Liver (tissue), 8 donors: ENCODE measurements at regions not wholly inside any gene's neighbourhood (a gene's known extent, or its start where the extent isn't known, plus 50 kb on each side); places are given as distances from the start of the nearest gene placed in this dataset.
A peak's percentile ranks its signal among the peaks of the same experiment; 100 is the strongest.

Experiments used
- DNase-seq: peaks from one replicate; pipeline ENCODE4 v3.0.0-alpha.2; 2017; ENCODE audit warnings: low spot score
- H3K27ac ChIP-seq, 2 donors: one replicate each; pipeline ENCODE4 v1.7.0; 2013; ENCODE audit warnings: inconsistent platforms in 2 of 2, low read length in 2 of 2, control low read depth in 1 of 2, low read depth in 1 of 2, mild to moderate bottlenecking in 1 of 2
- H3K27me3 ChIP-seq, 4 donors: one replicate each; pipeline versions ENCODE4 v1.6.1 to v1.7.0; 2013; ENCODE audit warnings: low read length in 3 of 4, inconsistent platforms in 1 of 4, mild to moderate bottlenecking in 1 of 4, moderate library complexity in 1 of 4; ENCODE audit not compliant: control insufficient read depth in 4 of 4, insufficient read depth in 4 of 4
- H3K36me3 ChIP-seq, 4 donors: one replicate each; pipeline versions ENCODE4 v1.6.1 to v1.7.0; 2013; ENCODE audit warnings: low read length in 3 of 4, mild to moderate bottlenecking in 3 of 4, low read depth in 1 of 4, moderate library complexity in 1 of 4; ENCODE audit not compliant: control insufficient read depth in 4 of 4, insufficient read depth in 3 of 4
- H3K4me1 ChIP-seq, 4 donors: one replicate each; pipeline versions ENCODE4 v1.6.1 to v1.7.0; 2013; ENCODE audit warnings: low read length in 3 of 4, mild to moderate bottlenecking in 3 of 4, moderate library complexity in 1 of 4; ENCODE audit not compliant: control insufficient read depth in 4 of 4, insufficient read depth in 4 of 4
- H3K4me3 ChIP-seq, 3 donors: one replicate each; pipeline versions ENCODE4 v1.6.1 to v1.7.0; 2013; ENCODE audit warnings: low read length in 3 of 3, control low read depth in 1 of 3, low read depth in 1 of 3, mild to moderate bottlenecking in 1 of 3
- H3K9ac ChIP-seq, 2 donors: one replicate each; pipeline ENCODE4 v1.7.0; 2013; ENCODE audit warnings: low read length in 2 of 2, mild to moderate bottlenecking in 2 of 2, moderate library complexity in 2 of 2, control low read depth in 1 of 2, low read depth in 1 of 2
- H3K9me3 ChIP-seq, 4 donors: one replicate each; pipeline versions ENCODE4 v1.6.1 to v1.7.0; 2013; ENCODE audit warnings: low read length in 3 of 4; ENCODE audit not compliant: control insufficient read depth in 4 of 4
- EGR1 ChIP-seq, 2 donors: IDR thresholded peaks; 2 replicates each; pipeline ENCODE4 v1.6.1; 2016 to 2018; ENCODE audit warnings: antibody characterized with exemption in 2 of 2, low read depth in 2 of 2
- FOXA2 ChIP-seq: IDR thresholded peaks from 2 replicates; pipeline ENCODE4 v1.6.1; 2016; ENCODE audit warnings: antibody characterized with exemption
- HNF4A ChIP-seq, 2 donors: conservative IDR thresholded peaks; 2 replicates each; pipeline ENCODE4 v1.6.1; 2016; ENCODE audit warnings: antibody characterized with exemption in 2 of 2, mild to moderate bottlenecking in 2 of 2
- HNF4G ChIP-seq: IDR thresholded peaks from 2 replicates; pipeline ENCODE4 v1.6.1; 2016; ENCODE audit warnings: antibody characterized with exemption
- JUND ChIP-seq, 2 donors: IDR thresholded peaks; 2 replicates each; pipeline ENCODE4 v1.6.1; 2016; ENCODE audit warnings: antibody characterized with exemption in 2 of 2
- NR2F2 ChIP-seq: IDR thresholded peaks from 2 replicates; pipeline ENCODE4 v1.6.1; 2016; ENCODE audit warnings: antibody characterized with exemption
- RAD21 ChIP-seq, 2 donors: IDR thresholded peaks; 2 replicates each; pipeline ENCODE4 v1.6.1; 2016; ENCODE audit warnings: antibody characterized with exemption in 2 of 2, mild to moderate bottlenecking in 2 of 2
- RXRA ChIP-seq, 2 donors: IDR thresholded peaks; 2 replicates each; pipeline ENCODE4 v1.6.1; 2017 to 2018; ENCODE audit warnings: antibody characterized with exemption in 2 of 2, mild to moderate bottlenecking in 1 of 2
- WGBS: extraction: QIAGEN DNeasy Blood & Tissue Kit; methylation state at CpG from one replicate; pipeline ENCODE4 v1.1.7; 2013; 5-methylcytosine and 5-hydroxymethylcytosine counted together
- TF ChIP-seq, protein P1 (sequence below): IDR thresholded peaks from 2 replicates; pipeline ENCODE4 v1.6.1; 2016; ENCODE audit warnings: antibody characterized with exemption, mild to moderate bottlenecking
- TF ChIP-seq, protein P2 (sequence below): fragments of 150-350 bp; IDR thresholded peaks from 2 replicates; pipeline ENCODE4 v1.5.1; 2017; ENCODE audit warnings: improper control_type of control experiment, low read depth, low read length; ENCODE audit not compliant: missing input control
- TF ChIP-seq, protein P3 (sequence below): IDR thresholded peaks from 2 replicates; pipeline ENCODE4 v1.6.1; 2016; ENCODE audit warnings: antibody characterized with exemption
- donor health status: healthy.
- donor health status: healthy.
- donor health status: healthy.
- donor health status: healthy.
- donor health status: healthy.

DNA sequence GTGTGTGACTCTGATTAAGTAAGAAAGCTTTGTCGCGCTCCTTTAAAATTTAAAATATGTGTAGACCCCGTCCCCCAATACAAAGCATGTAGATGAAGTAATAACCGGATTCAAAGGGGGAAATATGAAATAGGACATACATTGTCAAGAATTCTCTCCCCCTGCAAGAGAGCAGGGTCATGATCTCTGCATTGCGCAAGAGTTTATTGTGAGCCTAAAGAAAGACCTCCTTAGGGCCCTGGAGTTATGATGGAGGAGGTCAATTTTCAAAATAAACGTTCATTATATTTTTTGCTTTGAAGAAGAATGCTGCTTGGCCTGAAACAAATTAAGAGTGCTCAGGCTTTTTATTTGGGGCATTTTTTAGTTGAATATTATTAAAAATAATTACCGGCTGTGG is 235.0 kb downstream of the SHOX2 start:
- no peaks in the 10 kb centered on the region for H3K36me3 ChIP-seq
- TF ChIP-seq FOXA2 (no peak), NR2F2 (no peak), RAD21 (IDR thresholded peaks at IDR 0.05) (no peak), RXRA (IDR thresholded peaks at IDR 0.05) (no peak), HNF4G (no peak)
- TF ChIP-seq, protein P1, sequence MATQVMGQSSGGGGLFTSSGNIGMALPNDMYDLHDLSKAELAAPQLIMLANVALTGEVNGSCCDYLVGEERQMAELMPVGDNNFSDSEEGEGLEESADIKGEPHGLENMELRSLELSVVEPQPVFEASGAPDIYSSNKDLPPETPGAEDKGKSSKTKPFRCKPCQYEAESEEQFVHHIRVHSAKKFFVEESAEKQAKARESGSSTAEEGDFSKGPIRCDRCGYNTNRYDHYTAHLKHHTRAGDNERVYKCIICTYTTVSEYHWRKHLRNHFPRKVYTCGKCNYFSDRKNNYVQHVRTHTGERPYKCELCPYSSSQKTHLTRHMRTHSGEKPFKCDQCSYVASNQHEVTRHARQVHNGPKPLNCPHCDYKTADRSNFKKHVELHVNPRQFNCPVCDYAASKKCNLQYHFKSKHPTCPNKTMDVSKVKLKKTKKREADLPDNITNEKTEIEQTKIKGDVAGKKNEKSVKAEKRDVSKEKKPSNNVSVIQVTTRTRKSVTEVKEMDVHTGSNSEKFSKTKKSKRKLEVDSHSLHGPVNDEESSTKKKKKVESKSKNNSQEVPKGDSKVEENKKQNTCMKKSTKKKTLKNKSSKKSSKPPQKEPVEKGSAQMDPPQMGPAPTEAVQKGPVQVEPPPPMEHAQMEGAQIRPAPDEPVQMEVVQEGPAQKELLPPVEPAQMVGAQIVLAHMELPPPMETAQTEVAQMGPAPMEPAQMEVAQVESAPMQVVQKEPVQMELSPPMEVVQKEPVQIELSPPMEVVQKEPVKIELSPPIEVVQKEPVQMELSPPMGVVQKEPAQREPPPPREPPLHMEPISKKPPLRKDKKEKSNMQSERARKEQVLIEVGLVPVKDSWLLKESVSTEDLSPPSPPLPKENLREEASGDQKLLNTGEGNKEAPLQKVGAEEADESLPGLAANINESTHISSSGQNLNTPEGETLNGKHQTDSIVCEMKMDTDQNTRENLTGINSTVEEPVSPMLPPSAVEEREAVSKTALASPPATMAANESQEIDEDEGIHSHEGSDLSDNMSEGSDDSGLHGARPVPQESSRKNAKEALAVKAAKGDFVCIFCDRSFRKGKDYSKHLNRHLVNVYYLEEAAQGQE = no peak
- TF ChIP-seq, protein P2, sequence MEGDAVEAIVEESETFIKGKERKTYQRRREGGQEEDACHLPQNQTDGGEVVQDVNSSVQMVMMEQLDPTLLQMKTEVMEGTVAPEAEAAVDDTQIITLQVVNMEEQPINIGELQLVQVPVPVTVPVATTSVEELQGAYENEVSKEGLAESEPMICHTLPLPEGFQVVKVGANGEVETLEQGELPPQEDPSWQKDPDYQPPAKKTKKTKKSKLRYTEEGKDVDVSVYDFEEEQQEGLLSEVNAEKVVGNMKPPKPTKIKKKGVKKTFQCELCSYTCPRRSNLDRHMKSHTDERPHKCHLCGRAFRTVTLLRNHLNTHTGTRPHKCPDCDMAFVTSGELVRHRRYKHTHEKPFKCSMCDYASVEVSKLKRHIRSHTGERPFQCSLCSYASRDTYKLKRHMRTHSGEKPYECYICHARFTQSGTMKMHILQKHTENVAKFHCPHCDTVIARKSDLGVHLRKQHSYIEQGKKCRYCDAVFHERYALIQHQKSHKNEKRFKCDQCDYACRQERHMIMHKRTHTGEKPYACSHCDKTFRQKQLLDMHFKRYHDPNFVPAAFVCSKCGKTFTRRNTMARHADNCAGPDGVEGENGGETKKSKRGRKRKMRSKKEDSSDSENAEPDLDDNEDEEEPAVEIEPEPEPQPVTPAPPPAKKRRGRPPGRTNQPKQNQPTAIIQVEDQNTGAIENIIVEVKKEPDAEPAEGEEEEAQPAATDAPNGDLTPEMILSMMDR = no peak
- TF ChIP-seq, protein P3, sequence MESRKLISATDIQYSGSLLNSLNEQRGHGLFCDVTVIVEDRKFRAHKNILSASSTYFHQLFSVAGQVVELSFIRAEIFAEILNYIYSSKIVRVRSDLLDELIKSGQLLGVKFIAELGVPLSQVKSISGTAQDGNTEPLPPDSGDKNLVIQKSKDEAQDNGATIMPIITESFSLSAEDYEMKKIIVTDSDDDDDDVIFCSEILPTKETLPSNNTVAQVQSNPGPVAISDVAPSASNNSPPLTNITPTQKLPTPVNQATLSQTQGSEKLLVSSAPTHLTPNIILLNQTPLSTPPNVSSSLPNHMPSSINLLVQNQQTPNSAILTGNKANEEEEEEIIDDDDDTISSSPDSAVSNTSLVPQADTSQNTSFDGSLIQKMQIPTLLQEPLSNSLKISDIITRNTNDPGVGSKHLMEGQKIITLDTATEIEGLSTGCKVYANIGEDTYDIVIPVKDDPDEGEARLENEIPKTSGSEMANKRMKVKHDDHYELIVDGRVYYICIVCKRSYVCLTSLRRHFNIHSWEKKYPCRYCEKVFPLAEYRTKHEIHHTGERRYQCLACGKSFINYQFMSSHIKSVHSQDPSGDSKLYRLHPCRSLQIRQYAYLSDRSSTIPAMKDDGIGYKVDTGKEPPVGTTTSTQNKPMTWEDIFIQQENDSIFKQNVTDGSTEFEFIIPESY = no peak
- DNase-seq = no peak
- H3K9ac ChIP-seq = no peak overlapping the region
- no peak overlapping the region for H3K27ac ChIP-seq
- peaks cover 0 to 3% (median 0%) of the 10 kb centered on the region in 4 donors for H3K27me3 ChIP-seq
- no peaks in the 10 kb centered on the region for H3K9me3 ChIP-seq
- 88% methylated on average over 7 of the region's 7 CpGs for WGBS
- H3K4me3 ChIP-seq = no peak overlapping the region
- H3K4me1 ChIP-seq = no peaks in the 10 kb centered on the region

DNA sequence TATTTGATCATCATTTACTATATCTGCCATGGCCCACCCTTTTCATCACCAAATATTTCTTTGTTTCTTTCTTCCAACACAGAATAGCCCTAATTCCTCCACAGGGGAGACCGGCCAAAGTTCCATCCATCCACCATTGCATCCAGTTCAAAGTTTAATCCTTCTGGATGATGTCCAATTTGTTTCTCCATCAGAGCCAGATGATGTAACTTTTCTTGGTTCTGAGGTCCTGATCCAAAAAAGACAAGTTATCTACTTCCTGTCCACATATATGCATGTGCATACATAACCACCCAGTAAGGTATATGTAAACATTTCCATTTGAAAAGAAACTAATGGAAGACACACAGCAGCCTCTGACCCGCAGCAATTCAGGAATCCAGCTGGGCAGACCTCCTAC is 237.3 kb downstream of the SHOX2 start:
- no peaks in the 10 kb centered on the region for H3K9me3 ChIP-seq
- H3K36me3 ChIP-seq = no peaks in the 10 kb centered on the region
- TF ChIP-seq HNF4A (conservative IDR thresholded peaks at IDR 0.05) = peak in 1 of 2 donors; percentile 24
- no peak for TF ChIP-seq NR2F2

DNA sequence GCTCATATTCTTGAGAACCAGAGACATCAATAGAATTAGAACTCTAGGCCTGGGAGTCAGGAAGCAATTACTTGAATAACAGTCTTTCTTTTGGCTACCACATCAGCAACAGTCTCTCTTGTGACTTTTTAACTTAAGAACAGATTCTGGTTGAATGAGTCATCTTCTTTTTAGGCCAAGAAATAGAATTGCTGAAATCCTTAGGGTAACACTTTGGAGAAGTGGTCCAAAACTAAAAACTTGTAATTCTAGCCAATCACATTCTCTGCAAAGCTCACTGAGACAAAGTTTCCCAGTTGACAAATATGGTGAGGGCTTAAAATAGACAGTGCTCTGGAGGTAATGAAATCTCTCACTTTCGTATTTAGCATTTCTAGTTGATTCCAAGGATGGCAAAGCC is 238.0 kb downstream of the SHOX2 start:
- Histone ChIP-seq H3K36me3 (no peaks in the 10 kb centered on the region), H3K9me3 (no peaks in the 10 kb centered on the region), H3K4me1 (no peaks in the 10 kb centered on the region), H3K4me3 (no peak overlapping the region), H3K9ac (no peak overlapping the region), H3K27ac (no peak overlapping the region), H3K27me3 (no peaks in the 10 kb centered on the region)
- 65% methylated on average over 1 of the region's 1 CpG for WGBS
- no peak for DNase-seq
- TF ChIP-seq JUND (IDR thresholded peaks at IDR 0.05) (peak in 1 of 2 donors; percentile 41), EGR1 (IDR thresholded peaks at IDR 0.05; ENCODE audit: low read depth in 2 of 2) (no peak)

More for the DNA sequence above, 237.3 kb downstream of the SHOX2 start:
- no peak overlapping the region for H3K4me3 ChIP-seq
- H3K27me3 ChIP-seq = no peaks in the 10 kb centered on the region
- WGBS = 54% methylated on average over 2 of the region's 2 CpGs
- no peak overlapping the region for H3K9ac ChIP-seq
- H3K27ac ChIP-seq = no peak overlapping the region
- no peaks in the 10 kb centered on the region for H3K4me1 ChIP-seq
- no peak for DNase-seq
